ENCODE measurements at regions not wholly inside any gene's neighbourhood (a gene's known extent, or its start where the extent isn't known, plus 50 kb on each side); places are given as distances from the start of the nearest gene placed in this dataset.

DNA sequence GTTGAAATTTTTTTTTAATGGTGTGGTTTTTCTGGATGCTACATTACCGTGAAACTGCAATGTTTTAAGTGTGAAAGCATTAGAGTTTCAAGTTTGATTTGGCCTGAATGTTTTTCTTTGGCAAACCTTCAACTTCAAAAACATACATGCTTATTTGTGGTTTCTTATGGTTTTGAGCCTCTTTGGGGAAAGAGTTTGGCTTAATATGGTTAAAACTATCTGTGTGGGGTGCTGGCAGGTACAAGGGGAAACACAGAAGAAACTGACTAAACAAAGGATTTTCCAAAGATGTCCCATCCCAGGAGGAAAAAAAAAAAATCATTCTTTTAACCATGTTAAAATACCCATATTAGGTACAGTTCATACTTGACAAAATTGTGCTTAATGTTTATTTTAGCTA, 121.1 kb downstream of the HGF start:
- DNase-seq: no peak

DNA sequence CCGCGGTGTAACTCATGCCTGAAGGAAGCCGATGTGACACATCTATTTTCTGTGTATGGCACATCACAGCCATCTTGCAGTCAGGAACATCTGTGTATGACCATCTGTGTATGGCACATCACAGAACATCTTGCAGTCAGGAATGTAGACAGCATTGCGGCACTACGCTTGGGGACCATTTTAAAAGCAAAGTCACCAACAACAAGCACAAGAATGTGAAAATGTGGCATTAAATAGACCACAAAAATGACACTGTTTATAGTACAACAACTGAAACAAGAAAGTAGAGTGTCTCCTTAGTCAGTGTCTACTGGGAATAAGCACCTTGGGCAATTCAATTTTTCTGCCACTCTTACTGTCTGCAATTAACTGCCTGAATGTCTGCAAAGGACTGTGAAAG, 124.4 kb downstream of the HGF start:
- no peak for DNase-seq

DNA sequence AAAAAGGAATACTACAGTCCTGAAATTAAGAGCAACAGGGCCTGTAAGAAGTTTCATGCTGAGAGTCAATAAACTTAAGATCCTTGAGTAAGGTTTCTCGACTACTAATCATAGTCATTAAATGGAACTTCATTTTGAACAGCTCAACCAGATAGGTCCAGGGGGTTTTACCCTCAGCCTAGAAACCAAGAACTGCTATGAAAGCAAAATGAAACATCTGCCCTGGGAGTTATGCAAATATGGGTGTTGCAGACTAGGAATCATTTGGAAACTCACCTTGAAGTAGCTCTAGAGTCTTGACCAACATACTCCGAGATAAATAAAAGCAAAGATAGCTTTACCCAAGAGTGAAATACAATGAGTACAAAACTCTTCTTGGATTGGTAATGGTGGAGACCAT, 128.0 kb downstream of the HGF start:
- no peak for DNase-seq

- DNase-seq: no peak
These were observed 131.6 kb downstream of the HGF start for GRCh38 chr7:81638198-81638597.

- DNase-seq: no peak
These were observed 132.3 kb downstream of the HGF start for GRCh38 chr7:81637534-81637933.

GRCh38 chr7:81632418-81632817, 137.4 kb downstream of the HGF start:
- no peak for DNase-seq

- no peak for DNase-seq
These were observed 139.2 kb downstream of the HGF start for GRCh38 chr7:81630600-81630999.

GRCh38 chr7:81629702-81630101, 140.1 kb downstream of the HGF start:
- DNase-seq: no peak

- DNase-seq: no peak
These were observed 140.9 kb downstream of the HGF start for GRCh38 chr7:81628951-81629350.

DNA sequence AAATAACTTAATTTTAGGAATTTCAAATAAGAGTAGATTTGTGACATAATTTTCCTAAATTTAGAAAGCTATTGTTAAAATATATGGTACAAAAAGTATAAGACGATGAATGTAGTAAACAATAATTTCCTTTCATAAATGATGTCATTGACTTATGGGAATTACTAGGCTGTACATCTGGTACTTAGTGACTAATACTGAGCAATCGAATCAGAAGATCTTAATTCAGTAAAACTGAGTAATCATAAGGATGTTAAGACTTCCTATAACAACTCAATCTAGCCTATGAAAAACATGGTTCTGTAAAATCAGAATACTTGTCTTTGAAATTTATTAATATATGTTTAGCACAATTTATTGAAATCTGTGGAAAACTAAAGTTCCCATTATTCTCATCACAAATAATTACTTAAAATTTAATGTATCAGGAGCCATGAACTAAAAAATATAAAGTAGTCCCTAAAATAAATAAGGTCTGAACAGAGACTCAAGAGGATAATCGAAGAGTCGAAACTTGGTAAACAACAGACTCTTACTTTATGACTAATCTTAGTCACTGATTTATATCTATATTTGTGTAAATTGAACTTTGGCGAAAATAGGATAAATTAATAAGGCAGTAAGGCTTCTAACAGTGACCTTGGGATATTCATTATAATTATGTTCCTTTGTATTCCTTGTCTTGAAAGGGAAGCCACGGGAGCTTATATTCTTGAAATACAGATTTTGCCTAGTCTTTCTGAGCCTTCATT, 142.1 kb downstream of the HGF start:
- no peak for DNase-seq

DNA sequence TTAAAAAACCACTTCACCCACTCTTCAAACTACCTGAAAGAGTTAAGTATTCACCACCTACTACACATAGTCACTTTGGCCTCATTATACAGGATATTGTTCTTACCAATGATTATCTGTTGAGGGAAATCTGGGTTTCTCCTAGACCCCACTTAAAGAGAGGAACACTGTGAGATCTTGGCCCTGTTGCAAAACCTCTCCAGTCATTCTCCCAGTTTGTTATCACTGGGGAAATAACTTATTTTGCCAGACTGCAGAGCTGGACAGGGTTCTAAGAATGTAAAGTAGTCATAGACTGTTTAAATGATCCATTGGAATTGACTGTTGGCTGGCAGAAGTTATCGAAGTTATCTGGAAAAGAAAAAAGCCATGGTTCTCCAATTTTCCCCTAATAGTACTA, 143.8 kb downstream of the HGF start:
- DNase-seq: no peak

DNA sequence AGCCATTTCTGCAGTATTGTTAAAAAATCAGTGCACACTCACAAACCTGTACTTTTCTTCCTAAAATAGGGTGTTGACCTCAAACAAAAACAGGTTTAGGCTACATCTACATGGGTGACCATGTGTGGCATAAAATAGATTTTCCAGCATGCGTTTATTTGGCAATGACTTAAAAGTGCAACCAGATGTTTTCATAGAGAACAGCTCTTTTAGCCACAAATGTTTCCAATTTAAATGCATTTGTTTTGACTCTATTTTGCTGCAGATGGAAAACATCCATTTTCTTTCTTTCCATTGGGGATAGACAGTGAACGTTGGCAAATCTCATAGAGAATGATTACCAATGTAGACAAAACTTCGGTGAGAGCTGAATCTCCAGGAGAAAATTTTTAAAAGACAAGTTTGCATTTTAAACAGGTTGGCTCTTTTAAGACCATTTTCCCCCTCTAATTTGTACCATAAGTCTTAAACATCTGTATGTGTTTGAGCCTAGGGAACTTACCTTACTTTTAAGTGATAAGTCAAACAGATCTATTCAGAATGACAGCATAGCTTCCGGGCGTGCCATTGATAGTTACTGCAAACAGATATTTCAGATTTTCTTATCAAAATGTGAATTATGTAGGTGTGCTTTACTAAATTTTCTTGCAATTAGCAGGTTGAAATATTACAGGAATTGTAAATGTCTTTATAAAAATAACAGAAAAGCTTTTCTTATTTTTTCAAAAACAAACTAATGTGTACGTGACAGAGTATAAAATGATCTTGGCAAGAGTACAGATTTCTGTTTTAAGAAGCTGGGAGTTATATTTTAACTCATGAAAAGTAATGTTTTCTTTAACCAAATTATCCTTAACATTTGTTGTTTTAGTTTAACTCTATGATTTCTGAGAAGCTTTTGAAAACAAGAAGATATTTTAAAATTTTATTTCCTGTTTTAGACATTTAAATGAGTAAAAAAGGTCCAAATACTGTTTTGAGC, 144.9 kb downstream of the HGF start:
- no peak for DNase-seq

GRCh38 chr7:81624021-81624592, 145.7 kb downstream of the HGF start:
- DNase-seq: no peak

DNA sequence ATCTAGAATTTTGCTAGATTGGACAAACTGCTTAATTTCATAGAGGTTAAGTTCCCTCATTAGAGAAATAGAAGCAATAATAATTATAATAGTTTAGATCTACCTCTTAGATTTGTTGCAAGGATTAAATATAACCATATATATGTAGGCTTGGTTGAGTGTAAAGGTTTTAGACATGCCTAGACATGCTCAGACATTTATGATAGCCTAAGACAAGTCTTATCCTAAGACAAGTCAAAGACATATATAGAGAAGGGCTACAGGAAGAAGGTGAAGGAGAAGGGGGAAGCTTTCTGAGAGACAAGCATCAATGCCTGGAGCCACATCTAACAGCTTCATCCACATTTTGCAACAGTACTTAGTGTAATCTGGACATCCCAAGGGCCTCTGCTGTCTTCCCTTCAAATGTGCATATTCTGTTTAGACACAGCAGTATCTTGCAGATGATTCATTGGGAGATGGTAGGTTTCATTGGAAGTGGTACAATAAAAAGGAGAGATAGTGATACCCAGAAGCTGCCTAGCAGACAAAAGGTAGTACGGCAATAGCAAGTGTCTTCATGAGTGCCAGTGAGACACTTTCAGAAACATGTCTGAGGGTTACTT, 146.5 kb downstream of the HGF start:
- DNase-seq: no peak

DNA sequence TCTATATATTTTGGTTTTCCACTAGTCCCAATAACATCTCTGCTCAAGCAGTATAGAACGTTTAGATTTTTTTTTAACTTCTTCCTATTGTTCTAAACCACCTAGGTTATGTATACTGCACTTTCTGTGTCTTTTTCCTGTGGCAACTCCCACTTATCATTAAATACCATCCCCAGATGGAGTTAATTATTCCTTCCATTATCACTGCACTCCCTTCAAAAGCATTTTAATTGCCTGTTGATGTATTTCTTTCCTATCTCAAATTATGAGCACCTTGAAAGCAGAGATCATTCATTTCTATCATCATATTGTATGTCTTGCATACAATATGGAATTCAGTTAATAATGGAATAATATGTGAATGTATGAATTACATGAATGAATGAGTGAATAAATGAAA, 148.0 kb downstream of the HGF start:
- DNase-seq: no peak

GRCh38 chr7:81618396-81619014, 151.3 kb downstream of the HGF start:
- no peak for DNase-seq

- no peak for DNase-seq
These were observed 152.9 kb downstream of the HGF start for GRCh38 chr7:81616951-81617350.

DNA sequence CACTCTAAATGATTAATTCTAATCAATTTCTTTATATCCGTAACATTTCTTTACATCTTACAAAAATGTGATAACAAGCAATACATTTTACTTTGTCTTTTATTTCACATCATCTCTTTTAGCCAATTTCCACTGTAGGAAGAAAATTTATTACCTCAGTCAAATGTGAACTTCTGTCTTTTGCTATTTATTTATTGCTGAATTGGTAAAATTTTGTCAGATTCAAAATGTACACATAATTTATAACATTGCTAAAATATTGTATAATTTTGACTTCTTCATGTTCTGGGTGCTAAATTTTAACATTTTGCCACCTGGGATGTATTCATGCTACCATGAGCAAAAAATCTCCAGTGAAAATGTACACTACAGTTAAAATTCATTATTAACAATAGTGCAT, 158.0 kb downstream of the HGF start:
- no peak for DNase-seq

- DNase-seq: no peak
These were observed 158.8 kb downstream of the HGF start for GRCh38 chr7:81611040-81611439.

- DNase-seq: no peak
These were observed 161.0 kb downstream of the HGF start for GRCh38 chr7:81608748-81609382.

DNA sequence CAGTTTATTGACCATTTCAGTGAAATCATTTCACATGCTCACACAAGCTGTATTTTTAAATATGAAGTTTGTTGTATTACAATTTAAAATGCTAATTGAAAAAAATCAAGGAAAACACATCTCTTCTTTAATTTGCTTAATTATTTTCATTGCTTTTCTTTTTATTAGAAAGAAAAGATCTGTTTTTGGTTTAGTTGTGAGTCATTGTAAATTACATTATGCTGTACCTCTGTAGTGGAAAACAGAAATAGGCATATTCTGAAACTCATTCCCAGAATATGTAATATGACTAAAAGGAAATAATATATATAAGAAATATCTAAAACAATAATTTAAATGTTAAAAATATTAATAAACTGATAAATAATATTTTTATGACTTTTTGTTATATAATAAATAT, 161.9 kb downstream of the HGF start:
- no peak for DNase-seq

All from T-helper 1 cell (primary cell).